Thymus (tissue), 11 donors: ENCODE measurements at regions not wholly inside any gene's neighbourhood (a gene's known extent, or its start where the extent isn't known, plus 50 kb on each side); places are given as distances from the start of the nearest gene placed in this dataset.

Experiments
- DNase-seq, 9 donors: peaks; one replicate each; pipeline ENCODE4 v3.0.0-alpha.2; 2013; ENCODE audit warnings: low spot score in 9 of 9, low read depth in 6 of 9, missing footprints in 1 of 9
- H3K27ac ChIP-seq, 2 donors: one replicate each; pipeline ENCODE4 v1.5.1; 2013; ENCODE audit warnings: control low read depth in 1 of 2, low read depth in 1 of 2, low read length in 1 of 2, mild to moderate bottlenecking in 1 of 2, moderate library complexity in 1 of 2
- H3K27me3 ChIP-seq, 2 donors: one replicate each; pipeline ENCODE4 v1.5.1; 2013; ENCODE audit warnings: low read length in 1 of 2; ENCODE audit not compliant: control insufficient read depth in 2 of 2, insufficient read depth in 1 of 2
- H3K36me3 ChIP-seq, 2 donors: one replicate each; pipeline ENCODE4 v1.5.1; 2013; ENCODE audit warnings: low read length in 1 of 2, mild to moderate bottlenecking in 1 of 2, moderate library complexity in 1 of 2; ENCODE audit not compliant: control insufficient read depth in 2 of 2, insufficient read depth in 2 of 2
- H3K4me1 ChIP-seq, 2 donors: one replicate each; pipeline ENCODE4 v1.5.1; 2013; ENCODE audit warnings: low read length in 2 of 2; ENCODE audit not compliant: control insufficient read depth in 2 of 2, insufficient read depth in 2 of 2
- H3K4me3 ChIP-seq, 2 donors: one replicate each; pipeline ENCODE4 v1.5.1; 2013; ENCODE audit warnings: low read length in 2 of 2, control low read depth in 1 of 2, mild to moderate bottlenecking in 1 of 2
- H3K9me3 ChIP-seq, 2 donors: one replicate each; pipeline ENCODE4 v1.5.1; 2013; ENCODE audit warnings: low read length in 1 of 2, mild to moderate bottlenecking in 1 of 2; ENCODE audit not compliant: control insufficient read depth in 2 of 2, insufficient read depth in 1 of 2
- WGBS: extraction: QIAGEN DNeasy Blood & Tissue Kit; methylation state at CpG from one replicate; pipeline ENCODE4 v1.1.7; 2013; 5-methylcytosine and 5-hydroxymethylcytosine counted together
- donor health status: healthy.

GRCh38 chr6:91433660-91434534 is 847.0 kb upstream of the MAP3K7 start:
- no peaks in the 10 kb centered on the region for H3K4me1 ChIP-seq
- 89% methylated on average over 4 of the region's 4 CpGs for WGBS
- H3K27me3 ChIP-seq, result no peaks in the 10 kb centered on the region

GRCh38 chr6:91428953-91429560 is 842.2 kb upstream of the MAP3K7 start:
- no peak overlapping the region for H3K4me3 ChIP-seq
- H3K27ac ChIP-seq, result no peak overlapping the region
- no peaks in the 10 kb centered on the region for H3K4me1 ChIP-seq
- H3K9me3 ChIP-seq, result no peaks in the 10 kb centered on the region
- no peaks in the 10 kb centered on the region for H3K27me3 ChIP-seq
- DNase-seq, result no peak
- H3K36me3 ChIP-seq, result no peaks in the 10 kb centered on the region

More at GRCh38 chr6:91433660-91434534, 847.0 kb upstream of the MAP3K7 start:
- no peak overlapping the region for H3K4me3 ChIP-seq
- H3K36me3 ChIP-seq, result no peaks in the 10 kb centered on the region
- no peak for DNase-seq
- no peak overlapping the region for H3K27ac ChIP-seq
- no peaks in the 10 kb centered on the region for H3K9me3 ChIP-seq

DNA sequence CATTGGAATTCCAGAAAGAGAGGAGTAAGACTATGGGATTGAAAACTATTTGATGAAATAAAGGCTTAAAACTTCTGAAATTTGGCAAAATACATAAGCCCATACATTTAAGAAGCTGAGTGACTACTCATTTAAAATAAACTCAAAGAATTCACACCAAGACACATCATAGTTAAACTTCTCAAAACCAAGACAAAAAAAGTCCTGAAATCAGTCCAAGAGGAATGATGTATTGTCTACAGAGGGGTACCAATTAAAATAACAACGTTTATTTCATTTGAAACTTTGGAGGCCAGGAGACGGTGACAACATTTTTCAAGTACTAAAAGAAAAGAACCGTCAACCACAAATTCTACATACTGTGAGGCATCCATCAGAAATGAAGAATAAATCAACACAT is 841.4 kb upstream of the MAP3K7 start:
- no peak for DNase-seq
- no peaks in the 10 kb centered on the region for H3K27me3 ChIP-seq
- no peaks in the 10 kb centered on the region for H3K4me1 ChIP-seq
- no peak overlapping the region for H3K4me3 ChIP-seq
- H3K27ac ChIP-seq, result no peak overlapping the region
- WGBS, result 89% methylated on average over 3 of the region's 3 CpGs
- no peaks in the 10 kb centered on the region for H3K9me3 ChIP-seq
- H3K36me3 ChIP-seq, result no peaks in the 10 kb centered on the region

- Histone ChIP-seq H3K4me3 (no peak overlapping the region), H3K27ac (no peak overlapping the region), H3K9me3 (peaks cover 0 to 3% of the 10 kb centered on the region in 2 donors), H3K27me3 (no peaks in the 10 kb centered on the region), H3K36me3 (no peaks in the 10 kb centered on the region), H3K4me1 (no peaks in the 10 kb centered on the region)
- no peak for DNase-seq
- 42% methylated on average over 1 of the region's 1 CpG for WGBS
These were observed 833.4 kb upstream of the MAP3K7 start for GRCh38 chr6:91420243-91420642.

DNA sequence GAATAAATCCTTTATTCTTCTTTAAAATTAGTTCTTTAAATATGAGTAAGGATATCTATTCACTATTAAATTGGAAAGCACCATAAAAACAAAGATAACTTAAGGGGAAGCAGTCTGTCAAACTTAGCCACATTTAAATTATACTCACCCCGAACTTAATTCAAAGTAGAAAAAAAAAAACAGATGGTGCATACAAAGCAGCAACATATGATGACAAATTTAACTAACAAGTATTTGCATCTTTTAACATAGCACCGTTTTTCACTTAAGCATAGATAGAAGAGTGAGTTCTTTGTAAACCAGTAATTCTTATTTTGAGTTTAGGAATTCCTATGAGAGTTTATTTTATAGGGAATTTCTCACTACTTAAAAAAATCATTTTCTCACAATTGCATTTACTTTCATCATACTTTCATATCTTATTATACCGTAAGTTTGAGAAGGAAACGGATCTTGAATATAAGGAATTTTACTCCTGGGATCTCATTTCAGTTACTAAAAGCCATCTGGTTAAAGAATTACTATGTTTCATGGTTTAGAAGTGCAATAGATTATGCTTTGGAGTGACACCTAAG is 828.2 kb upstream of the MAP3K7 start:
- H3K36me3 ChIP-seq, result no peaks in the 10 kb centered on the region
- H3K9me3 ChIP-seq, result no peaks in the 10 kb centered on the region
- H3K4me3 ChIP-seq, result no peak overlapping the region
- H3K27ac ChIP-seq, result no peak overlapping the region
- H3K4me1 ChIP-seq, result no peaks in the 10 kb centered on the region
- no peaks in the 10 kb centered on the region for H3K27me3 ChIP-seq
- DNase-seq, result no peak
- WGBS, result 60% methylated on average over 4 of the region's 4 CpGs

- no peak for DNase-seq
- Histone ChIP-seq H3K4me3 (no peak overlapping the region), H3K27me3 (no peaks in the 10 kb centered on the region), H3K27ac (no peak overlapping the region), H3K36me3 (no peaks in the 10 kb centered on the region), H3K4me1 (no peaks in the 10 kb centered on the region), H3K9me3 (no peaks in the 10 kb centered on the region)
- WGBS, result 88% methylated on average over 3 of the region's 3 CpGs
These were observed 825.7 kb upstream of the MAP3K7 start for GRCh38 chr6:91412532-91412931.

- Histone ChIP-seq H3K27ac (no peak overlapping the region), H3K36me3 (no peaks in the 10 kb centered on the region), H3K27me3 (no peaks in the 10 kb centered on the region), H3K9me3 (no peaks in the 10 kb centered on the region), H3K4me1 (no peaks in the 10 kb centered on the region), H3K4me3 (no peak overlapping the region)
- 88% methylated on average over 3 of the region's 3 CpGs for WGBS
- no peak for DNase-seq
These were observed 820.8 kb upstream of the MAP3K7 start for GRCh38 chr6:91407706-91408105.

DNA sequence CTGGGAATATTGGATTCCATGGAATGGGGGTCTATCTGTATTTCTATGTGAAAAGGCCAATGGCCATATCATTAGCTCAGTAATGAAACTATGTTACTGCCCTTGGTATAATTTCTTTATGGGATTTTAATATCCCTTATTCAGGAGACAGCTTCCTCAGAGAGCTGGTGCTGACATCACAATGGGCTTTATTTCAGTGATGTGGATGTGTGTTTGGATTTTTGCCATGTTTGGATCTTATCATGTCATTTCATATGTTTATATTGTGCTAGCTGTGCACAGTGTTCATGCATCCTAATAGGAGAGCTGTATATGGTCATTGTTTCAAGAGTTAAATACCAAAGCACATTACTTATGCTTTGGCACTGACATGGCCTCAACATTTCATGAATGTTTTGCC is 806.1 kb upstream of the MAP3K7 start:
- Histone ChIP-seq H3K27me3 (no peaks in the 10 kb centered on the region), H3K4me3 (no peak overlapping the region), H3K4me1 (no peaks in the 10 kb centered on the region), H3K36me3 (no peaks in the 10 kb centered on the region), H3K9me3 (peaks cover 0 to under 1% of the 10 kb centered on the region in 2 donors), H3K27ac (no peak overlapping the region)
- no peak for DNase-seq

- no peak overlapping the region for H3K27ac ChIP-seq
- DNase-seq, result no peak
- H3K9me3 ChIP-seq, result peaks cover 0 to 7% of the 10 kb centered on the region in 2 donors
- H3K36me3 ChIP-seq, result no peaks in the 10 kb centered on the region
- no peaks in the 10 kb centered on the region for H3K4me1 ChIP-seq
- WGBS, result 94% methylated on average over 11 of the region's 11 CpGs
- H3K4me3 ChIP-seq, result no peak overlapping the region
- H3K27me3 ChIP-seq, result no peaks in the 10 kb centered on the region
These were observed 800.6 kb upstream of the MAP3K7 start for GRCh38 chr6:91387290-91388059.
